HG03039 (cell line): ENCODE measurements at regions not wholly inside any gene's neighbourhood (a gene's known extent, or its start where the extent isn't known, plus 50 kb on each side); places are given as distances from the start of the nearest gene placed in this dataset.
"Not testable (repeated sequence)": the region's sequence is repeated elsewhere in the genome, so short reads cannot be mapped to it uniquely, and the experiment has no call there.

Source experiments
- ATAC-seq: cut with Tn5 transposase; IDR thresholded peaks from one replicate; pipeline ENCODE4 v1.9.1; 2021; ENCODE audit warnings: mild to moderate bottlenecking, moderate library complexity; ENCODE audit not compliant: unreplicated experiment

- no peak for ATAC-seq
These were observed 1018.4 kb downstream of the TAF11L14 start for GRCh38 chr5:18652404-18653215.

GRCh38 chr5:18653216-18653752, 1019.0 kb downstream of the TAF11L14 start:
- peak; percentile 74 for ATAC-seq

- no peak for ATAC-seq
These were observed 1026.3 kb downstream of the TAF11L14 start for GRCh38 chr5:18660511-18660910.

- ATAC-seq: no peak
These were observed 1028.0 kb downstream of the TAF11L14 start for GRCh38 chr5:18662231-18662630.

GRCh38 chr5:18674212-18674611, 1040.0 kb downstream of the TAF11L14 start:
- not testable (repeated sequence) for ATAC-seq

GRCh38 chr5:18675041-18675440, 1040.8 kb downstream of the TAF11L14 start:
- ATAC-seq: no peak

GRCh38 chr5:18686253-18686652, 1052.0 kb downstream of the TAF11L14 start:
- ATAC-seq: no peak

- no peak for ATAC-seq
These were observed 1053.2 kb downstream of the TAF11L14 start for GRCh38 chr5:18687429-18687828.

- ATAC-seq: no peak
These were observed 1065.4 kb downstream of the TAF11L14 start for GRCh38 chr5:18699681-18700080.

- ATAC-seq: no peak
These were observed 1068.6 kb downstream of the TAF11L14 start for GRCh38 chr5:18702821-18703220.

- no peak for ATAC-seq
These were observed 1078.8 kb downstream of the TAF11L14 start for GRCh38 chr5:18712936-18713485.

GRCh38 chr5:18720002-18720401, 1085.7 kb downstream of the TAF11L14 start:
- ATAC-seq: no peak

- ATAC-seq: no peak
These were observed 1098.6 kb downstream of the TAF11L14 start for GRCh38 chr5:18732556-18733479.

- no peak for ATAC-seq
These were observed 1101.8 kb downstream of the TAF11L14 start for GRCh38 chr5:18736051-18736398.

- ATAC-seq: not testable (repeated sequence)
These were observed 1102.5 kb downstream of the TAF11L14 start for GRCh38 chr5:18736736-18737135.

GRCh38 chr5:18740301-18740700, 1106.0 kb downstream of the TAF11L14 start:
- ATAC-seq: peak; percentile 39

GRCh38 chr5:18742830-18743229, 1108.6 kb downstream of the TAF11L14 start:
- ATAC-seq: no peak

- ATAC-seq: no peak
These were observed 1110.2 kb downstream of the TAF11L14 start for GRCh38 chr5:18744441-18744840.

- peak; percentile 27 for ATAC-seq
These were observed 1111.1 kb downstream of the TAF11L14 start for GRCh38 chr5:18745042-18745987.

GRCh38 chr5:18745988-18746615, 1111.8 kb downstream of the TAF11L14 start:
- peak; percentile 74 for ATAC-seq
